K562 (cell line): ENCODE measurements at regions not wholly inside any gene's neighbourhood (a gene's known extent, or its start where the extent isn't known, plus 50 kb on each side); places are given as distances from the start of the nearest gene placed in this dataset.

Source experiments
- ATAC-seq: fragments of 200-7000 bp; cut with Tn5 transposase; 3 replicates; pipeline ENCODE4 v1.9.1; 2020; ENCODE audit warnings: moderate library complexity
- BruUV-seq: library from RNA; stranded (reverse); fragments of 400-500 nt; replicated peaks from 2 replicates; lab custom pipeline; 2021; lab: Mats Ljungman, UMichigan
- CTCF ChIA-PET: fragments of 300-600 bp; formaldehyde crosslinking; extraction: SDS; loops from one replicate; lab custom pipeline; 2021; ENCODE audit warnings: low intra/inter-chr PET ratio; lab: Yijun Ruan, JAX
- POLR2A ChIA-PET: fragments of 300-600, 350-650 bp; sonication (Branson Sonifier 250); formaldehyde crosslinking; extraction: SDS; loops from one replicate; lab custom pipeline; 2021; ENCODE audit warnings: antibody characterized with exemption, inconsistent platforms; lab: Yijun Ruan, JAX
- DNase-seq, 4 experiments: peaks; one replicate each; pipeline versions ENCODE4 v3.0.0 to v3.0.0-alpha.2; 2011 to 2018; ENCODE audit warnings: low spot score in 3 of 4, mixed read lengths in 3 of 4; ENCODE audit errors: extremely low read depth in 1 of 4
- FAIRE-seq: peaks from 2 replicates; lab custom pipeline; 2011; peaks lifted over from hg19 to GRCh38; lab: Jason Lieb, UNC
- H2AFZ ChIP-seq: 2 replicates; pipeline ENCODE4 v1.6.0; 2011; ENCODE audit warnings: low read depth, low read length, control low read depth, inconsistent platforms
- H3K27ac ChIP-seq: fragments of 200-600 bp; 3 replicates; pipeline ENCODE4 v1.8.0; 2011; ENCODE audit warnings: low read depth, mild to moderate bottlenecking, control low read depth, inconsistent platforms, low read length, moderate library complexity, mixed read lengths; ENCODE audit errors: extremely low read depth
- H3K27me3 ChIP-seq, 2 experiments: fragments of 300-600 bp in 1 of 2; 2 replicates in 1 of 2; 3 replicates in 1 of 2; pipeline versions ENCODE4 v1.6.0 to v1.8.0; 2011; ENCODE audit warnings: inconsistent platforms in 2 of 2, low read length in 2 of 2, mild to moderate bottlenecking in 1 of 2, mixed read lengths in 1 of 2, moderate library complexity in 1 of 2; ENCODE audit not compliant: control insufficient read depth in 2 of 2, insufficient read depth in 2 of 2
- H3K36me3 ChIP-seq: fragments of 300-600 bp; 3 replicates; pipeline ENCODE4 v1.8.0; 2011; ENCODE audit warnings: mild to moderate bottlenecking, low read length, inconsistent platforms; ENCODE audit not compliant: control insufficient read depth, insufficient read depth
- H3K4me1 ChIP-seq, 2 experiments: fragments of 200-600 bp in 1 of 2; replicated peaks in 1 of 2; 2 replicates in 1 of 2; 3 replicates in 1 of 2; pipeline versions ENCODE4 v1.5.1 to v1.8.0; 2011; ENCODE audit warnings: inconsistent platforms in 2 of 2, low read length in 2 of 2, mild to moderate bottlenecking in 1 of 2, mixed read lengths in 1 of 2, moderate library complexity in 1 of 2; ENCODE audit not compliant: control insufficient read depth in 2 of 2, insufficient read depth in 2 of 2
- H3K4me2 ChIP-seq: 2 replicates; pipeline ENCODE4 v1.6.1; 2011; ENCODE audit warnings: low read length, control low read depth, inconsistent platforms, mixed read lengths; ENCODE audit not compliant: insufficient read depth
- H3K4me3 ChIP-seq: fragments of 200-600 bp; sonication (generic), shearing (Covaris generic); 2 replicates; pipeline ENCODE4 v1.5.1; 2016; ENCODE audit warnings: control low read depth, inconsistent platforms
- H3K79me2 ChIP-seq: fragments of 200-600 bp; 3 replicates; pipeline ENCODE4 v1.8.0; 2011; ENCODE audit warnings: low read length, inconsistent platforms; ENCODE audit not compliant: control insufficient read depth, insufficient read depth
- H3K9ac ChIP-seq, 2 experiments: 2 replicates each; pipeline versions ENCODE4 v1.6.0 to v1.6.1; 2011; ENCODE audit warnings: low read depth in 2 of 2, low read length in 2 of 2, control low read depth in 1 of 2, inconsistent platforms in 1 of 2, mild to moderate bottlenecking in 1 of 2, mixed read lengths in 1 of 2; ENCODE audit not compliant: insufficient read depth in 1 of 2
- H3K9me1 ChIP-seq: one replicate; pipeline ENCODE4 v1.6.0; 2011; ENCODE audit warnings: inconsistent platforms, mild to moderate bottlenecking, low read length, moderate library complexity; ENCODE audit not compliant: control insufficient read depth, insufficient read depth
- H3K9me3 ChIP-seq: replicated peaks from 2 replicates; pipeline ENCODE4 v1.5.1; 2011; ENCODE audit warnings: low read depth, low read length, inconsistent platforms; ENCODE audit not compliant: control insufficient read depth, insufficient read depth
- H4K20me1 ChIP-seq: replicated peaks from 2 replicates; pipeline ENCODE4 v1.6.1; 2011; ENCODE audit warnings: low read length, inconsistent platforms, mixed read lengths; ENCODE audit not compliant: control insufficient read depth, insufficient read depth
- ATF2 ChIP-seq: sonication (generic); formaldehyde crosslinking; IDR thresholded peaks from 2 replicates; pipeline ENCODE4 v1.8.1; 2022; ENCODE audit warnings: missing genetic modification reagents
- HNRNPK ChIP-seq: fragments of 200-400 bp; formaldehyde crosslinking; IDR thresholded peaks from one replicate; pipeline ENCODE4 v1.6.1; 2018; ENCODE audit warnings: mild to moderate bottlenecking, low read depth, low read length; ENCODE audit not compliant: poor library complexity, severe bottlenecking
- MEF2A ChIP-seq: IDR thresholded peaks from 2 replicates; pipeline ENCODE4 v1.6.1; 2011; ENCODE audit warnings: low read depth, mild to moderate bottlenecking, low read length, moderate library complexity; ENCODE audit not compliant: control insufficient read depth
- PTRF ChIP-seq: fragments of 450-650 bp; IDR thresholded peaks from 2 replicates; pipeline ENCODE4 v1.6.1; 2016; ENCODE audit warnings: mild to moderate bottlenecking, missing genetic modification characterization, missing compliant biosample characterization
- RAD21 ChIP-seq, 2 experiments: fragments of 250-450 bp in 1 of 2; fragments of 450-650 bp in 1 of 2; sonication (Bioruptor Pico) in 1 of 2; formaldehyde crosslinking in 1 of 2; IDR thresholded peaks in 1 of 2; conservative IDR thresholded peaks in 1 of 2; 2 replicates each; pipeline versions ENCODE4 v1.4.0 to v1.8.0; 2020 to 2022; ENCODE audit warnings: mild to moderate bottlenecking in 2 of 2, moderate library complexity in 1 of 2
- RERE ChIP-seq: sonication (generic); formaldehyde crosslinking; IDR thresholded peaks from 2 replicates; pipeline ENCODE4 v1.8.0; 2023; ENCODE audit warnings: missing genetic modification reagents, mild to moderate bottlenecking, borderline replicate concordance
- ZBTB34 ChIP-seq: fragments of 250-450 bp; sonication (Bioruptor Pico); IDR thresholded peaks from 2 replicates; pipeline ENCODE4 v1.8.0; 2021; ENCODE audit warnings: mild to moderate bottlenecking, moderate library complexity
- ZC3H8 ChIP-seq: fragments of 450-650 bp; IDR thresholded peaks from 2 replicates; pipeline ENCODE4 v1.6.1; 2017
- ZFP91 ChIP-seq: sonication (generic); formaldehyde crosslinking; IDR thresholded peaks from 2 replicates; pipeline ENCODE4 v1.8.0; 2022; ENCODE audit warnings: mild to moderate bottlenecking, missing genetic modification reagents
- WGBS: fragments of 100-300 bp; shearing (Covaris generic); methylation state at CpG from one replicate; pipeline ENCODE4 v1.1.6; 2016; ENCODE audit warnings: low coverage, mixed read lengths; ENCODE audit not compliant: insufficient coverage; ENCODE audit errors: missing lambda C conversion rate; 5-methylcytosine and 5-hydroxymethylcytosine counted together
- in situ Hi-C: fragments of 300-500 bp; cut with MboI; formaldehyde crosslinking; loops from 4 replicates; pipeline ENCODE4 v1.15.0; 2018; ENCODE audit warnings: inconsistent platforms, mixed read lengths
- intact Hi-C: fragments of 100-400 bp; cut with micrococcal nuclease; formaldehyde crosslinking; loops from 2 replicates; pipeline ENCODE4 v1.14.2; 2022

GRCh38 chrX:9249051-9249846 is 215.3 kb upstream of the FAM9B start:
- intact Hi-C loops: no loop called here
- DNase-seq (no peak), ATAC-seq (no peak)
- Histone ChIP-seq H3K9me3 (no peaks in the 10 kb centered on the region), H3K4me3 (no peak overlapping the region), H4K20me1 (no peaks in the 10 kb centered on the region), H3K36me3 (no peaks in the 10 kb centered on the region), H3K4me2 (no peak overlapping the region), H3K27me3 (no peaks in the 10 kb centered on the region; a peak in 3 of 5 replicates)
- ChIA-PET POLR2A (no interaction called here), CTCF (no interaction called here)
- 0% methylated on average over 7 of the region's 8 CpGs for WGBS
- TF ChIP-seq ZFP91 (CRISPR knock-in tag) (no peak), ZC3H8 (no peak), RAD21 (CRISPR knock-in tag; conservative IDR thresholded peaks at IDR 0.05 in 1 of 2, IDR thresholded peaks at IDR 0.05 in 1 of 2) (no peak), ZBTB34 (CRISPR knock-in tag) (no peak), PTRF (no peak), ATF2 (CRISPR knock-in tag) (no peak), HNRNPK (no peak), RERE (CRISPR knock-in tag) (no peak), MEF2A (no peak)
- TF ChIP-seq, all 486 proteins: peak for 0
- H2AFZ ChIP-seq: no peak overlapping the region
- FAIRE-seq: no peak
- BruUV-seq: no TSS peak
- in situ Hi-C loops: no loop called here
- no peak overlapping the region for H3K9ac ChIP-seq
- H3K27ac ChIP-seq: no peak overlapping the region
- H3K79me2 ChIP-seq: no peaks in the 10 kb centered on the region
- H3K4me1 ChIP-seq: no peaks in the 10 kb centered on the region
- H3K9me1 ChIP-seq: no peaks in the 10 kb centered on the region
